Uterus (tissue), 2 donors: ENCODE measurements at regions not wholly inside any gene's neighbourhood (a gene's known extent, or its start where the extent isn't known, plus 50 kb on each side); places are given as distances from the start of the nearest gene placed in this dataset.

Source experiments
- POLR2A ChIP-seq, 2 donors: fragments of 450-650 bp; IDR thresholded peaks; one replicate each; pipeline ENCODE4 v1.6.1; 2016; ENCODE audit warnings: antibody characterized with exemption in 2 of 2, mild to moderate bottlenecking in 1 of 2, moderate library complexity in 1 of 2
- TF ChIP-seq, protein P1 (sequence below), 4 experiments: fragments of 200-600 bp in 2 of 4; fragments of 450-650 bp in 2 of 4; sonication (generic) in 2 of 4; IDR thresholded peaks; one replicate each; pipeline ENCODE4 v1.5.1; 2016 to 2019; ENCODE audit warnings: antibody characterized with exemption in 4 of 4, mild to moderate bottlenecking in 2 of 4, moderate library complexity in 1 of 4

GRCh38 chr12:24554612-24555295 lies 394.1 kb downstream of the BCAT1 start:
- no peak for TF ChIP-seq POLR2A (IDR thresholded peaks at IDR 0.05)
- TF ChIP-seq, protein P1, sequence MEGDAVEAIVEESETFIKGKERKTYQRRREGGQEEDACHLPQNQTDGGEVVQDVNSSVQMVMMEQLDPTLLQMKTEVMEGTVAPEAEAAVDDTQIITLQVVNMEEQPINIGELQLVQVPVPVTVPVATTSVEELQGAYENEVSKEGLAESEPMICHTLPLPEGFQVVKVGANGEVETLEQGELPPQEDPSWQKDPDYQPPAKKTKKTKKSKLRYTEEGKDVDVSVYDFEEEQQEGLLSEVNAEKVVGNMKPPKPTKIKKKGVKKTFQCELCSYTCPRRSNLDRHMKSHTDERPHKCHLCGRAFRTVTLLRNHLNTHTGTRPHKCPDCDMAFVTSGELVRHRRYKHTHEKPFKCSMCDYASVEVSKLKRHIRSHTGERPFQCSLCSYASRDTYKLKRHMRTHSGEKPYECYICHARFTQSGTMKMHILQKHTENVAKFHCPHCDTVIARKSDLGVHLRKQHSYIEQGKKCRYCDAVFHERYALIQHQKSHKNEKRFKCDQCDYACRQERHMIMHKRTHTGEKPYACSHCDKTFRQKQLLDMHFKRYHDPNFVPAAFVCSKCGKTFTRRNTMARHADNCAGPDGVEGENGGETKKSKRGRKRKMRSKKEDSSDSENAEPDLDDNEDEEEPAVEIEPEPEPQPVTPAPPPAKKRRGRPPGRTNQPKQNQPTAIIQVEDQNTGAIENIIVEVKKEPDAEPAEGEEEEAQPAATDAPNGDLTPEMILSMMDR (IDR thresholded peaks at IDR 0.05), result no peak
